SJCRH30 (cell line): ENCODE measurements at regions not wholly inside any gene's neighbourhood (a gene's known extent, or its start where the extent isn't known, plus 50 kb on each side); places are given as distances from the start of the nearest gene placed in this dataset.
"Not testable (repeated sequence)": the region's sequence is repeated elsewhere in the genome, so short reads cannot be mapped to it uniquely, and the experiment has no call there.

Source experiments
- DNase-seq, 2 experiments: peaks; one replicate each; pipeline ENCODE4 v3.0.0-alpha.2; 2015 to 2020
- H3K27ac ChIP-seq: fragments of 250-450 bp; sonication (Bioruptor Pico); 2 replicates; pipeline ENCODE4 v1.5.1; 2020; ENCODE audit warnings: mild to moderate bottlenecking, moderate library complexity
- H3K27me3 ChIP-seq: fragments of 250-450 bp; sonication (Bioruptor Pico); 2 replicates; pipeline ENCODE4 v1.5.1; 2020; ENCODE audit warnings: mild to moderate bottlenecking, moderate library complexity
- H3K36me3 ChIP-seq: fragments of 250-450 bp; sonication (Bioruptor Pico); 2 replicates; pipeline ENCODE4 v1.5.1; 2020; ENCODE audit warnings: mild to moderate bottlenecking, moderate library complexity
- H3K4me1 ChIP-seq: fragments of 250-450 bp; sonication (Bioruptor Pico); 2 replicates; pipeline ENCODE4 v1.5.1; 2020; ENCODE audit warnings: mild to moderate bottlenecking, moderate library complexity
- H3K4me3 ChIP-seq: fragments of 250-450 bp; sonication (Bioruptor Pico); 2 replicates; pipeline ENCODE4 v1.5.1; 2020; ENCODE audit warnings: mild to moderate bottlenecking, moderate library complexity
- H3K9me3 ChIP-seq: fragments of 250-450 bp; sonication (Bioruptor Pico); replicated peaks from 2 replicates; pipeline ENCODE4 v1.5.1; 2020; ENCODE audit warnings: mild to moderate bottlenecking, moderate library complexity

DNA sequence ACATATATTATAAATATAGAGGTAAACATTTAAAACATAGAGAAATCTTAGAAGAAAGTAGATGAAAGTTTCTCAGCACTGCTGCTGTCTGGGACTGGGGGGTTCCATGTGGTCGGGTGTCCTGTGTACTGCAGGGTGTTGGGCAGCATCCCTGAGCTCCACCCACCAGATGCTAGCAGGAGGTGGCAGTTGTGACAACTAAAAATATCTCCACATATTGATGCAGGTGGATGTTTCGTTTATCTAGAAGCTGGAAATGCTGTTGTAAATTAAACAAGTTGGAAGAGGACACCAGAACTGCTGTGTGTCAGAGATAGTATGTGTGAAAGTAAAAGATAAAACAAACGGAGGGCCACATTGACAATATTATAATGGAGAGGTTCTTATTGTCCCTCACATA, 297.1 kb upstream of the USP9Y start:
- Histone ChIP-seq H3K4me3 (no peak overlapping the region), H3K9me3 (no peaks in the 10 kb centered on the region), H3K27me3 (no peaks in the 10 kb centered on the region), H3K36me3 (no peaks in the 10 kb centered on the region), H3K27ac (no peak overlapping the region), H3K4me1 (no peaks in the 10 kb centered on the region)
- no peak for DNase-seq

GRCh38 chrY:12408236-12408635, 292.8 kb upstream of the USP9Y start:
- Histone ChIP-seq H3K36me3 (no peaks in the 10 kb centered on the region), H3K9me3 (no peaks in the 10 kb centered on the region), H3K27ac (no peak overlapping the region), H3K4me1 (no peaks in the 10 kb centered on the region), H3K27me3 (no peaks in the 10 kb centered on the region), H3K4me3 (no peak overlapping the region)
- no peak for DNase-seq

DNA sequence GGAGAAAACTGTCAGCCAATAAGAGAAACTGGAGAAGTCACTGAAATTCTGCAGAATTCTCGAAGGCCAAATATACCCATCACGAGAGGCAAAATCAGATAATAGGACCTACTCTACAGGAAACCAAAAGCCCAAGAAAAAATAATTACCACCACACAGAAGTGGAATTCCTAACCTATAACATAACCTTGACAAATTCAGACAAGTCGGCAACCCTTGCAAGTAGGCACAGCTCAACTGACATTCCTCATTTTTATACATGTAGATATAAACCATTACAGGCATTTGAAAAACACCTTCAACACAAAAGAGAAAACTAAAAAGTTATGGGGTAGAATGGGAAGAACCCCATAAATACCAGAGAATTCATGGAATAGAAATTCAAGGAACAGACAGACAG, 290.3 kb upstream of the USP9Y start:
- Histone ChIP-seq H3K27me3 (no peaks in the 10 kb centered on the region), H3K36me3 (no peaks in the 10 kb centered on the region), H3K4me1 (no peaks in the 10 kb centered on the region), H3K4me3 (no peak overlapping the region), H3K27ac (no peak overlapping the region), H3K9me3 (no peaks in the 10 kb centered on the region)
- no peak for DNase-seq

DNA sequence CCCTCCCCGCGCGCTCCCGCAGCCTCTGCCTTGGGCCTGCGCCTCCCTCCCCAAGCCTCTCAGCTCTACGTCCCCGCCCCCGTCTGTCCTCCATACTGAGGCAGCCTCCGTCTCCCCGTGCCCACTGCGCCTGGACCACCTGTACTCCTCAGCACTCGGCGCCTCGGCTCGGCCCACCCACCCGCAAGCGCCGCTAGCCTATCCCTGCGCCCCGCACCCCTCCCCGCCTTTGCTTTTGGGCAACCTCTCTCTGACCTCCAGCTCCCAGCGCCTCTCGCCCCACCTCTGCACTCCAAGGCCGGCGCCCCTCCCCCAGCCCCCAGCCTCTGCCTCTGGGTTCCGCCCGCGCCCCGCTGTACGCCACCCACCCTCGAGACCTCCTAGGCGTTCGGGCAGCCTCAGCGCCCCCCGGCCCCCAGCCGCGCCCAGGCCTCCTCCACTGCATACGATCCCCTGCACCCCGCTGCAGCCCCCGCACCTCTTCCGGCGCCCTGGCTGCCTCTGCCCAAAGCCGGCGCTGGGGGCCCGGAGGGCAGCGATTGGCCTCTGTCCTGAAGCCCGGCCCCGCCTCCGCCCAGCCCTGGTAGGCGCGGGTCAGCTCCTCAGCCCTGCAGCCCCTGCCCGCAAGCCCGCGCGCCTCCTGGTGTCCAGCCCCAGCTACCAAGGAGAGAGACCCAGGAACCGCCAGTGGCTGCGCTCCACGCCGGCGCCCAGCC, 279.8 kb upstream of the USP9Y start:
- Histone ChIP-seq H3K4me3 (no peak overlapping the region), H3K27ac (no peak overlapping the region), H3K27me3 (no peaks in the 10 kb centered on the region), H3K9me3 (no peaks in the 10 kb centered on the region), H3K36me3 (no peaks in the 10 kb centered on the region), H3K4me1 (no peaks in the 10 kb centered on the region)
- DNase-seq: no peak

DNA sequence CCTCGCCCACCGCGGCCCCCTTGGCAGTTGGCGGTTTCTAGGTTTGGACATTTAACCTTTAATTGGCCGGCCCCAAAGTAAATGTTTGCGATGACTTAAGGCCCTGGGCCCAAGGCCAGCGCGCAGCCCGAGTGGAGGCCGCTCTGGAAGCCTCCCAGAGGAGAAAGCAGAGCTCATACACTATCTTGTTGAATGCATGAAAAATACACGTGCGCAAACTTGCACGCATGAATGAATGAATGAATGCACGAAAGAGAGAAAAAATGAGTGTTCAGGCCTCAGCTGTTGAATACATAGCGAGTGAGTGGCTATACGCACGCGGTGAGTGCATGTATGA, 279.3 kb upstream of the USP9Y start:
- Histone ChIP-seq H3K4me3 (no peak overlapping the region), H3K27ac (no peak overlapping the region), H3K9me3 (no peaks in the 10 kb centered on the region), H3K36me3 (no peaks in the 10 kb centered on the region), H3K27me3 (no peaks in the 10 kb centered on the region), H3K4me1 (no peaks in the 10 kb centered on the region)
- no peak for DNase-seq

- H3K27me3 ChIP-seq: no peaks in the 10 kb centered on the region
- H3K9me3 ChIP-seq: no peaks in the 10 kb centered on the region
- DNase-seq: no peak
- H3K4me1 ChIP-seq: no peaks in the 10 kb centered on the region
- no peak overlapping the region for H3K4me3 ChIP-seq
- H3K36me3 ChIP-seq: no peaks in the 10 kb centered on the region
- no peak overlapping the region for H3K27ac ChIP-seq
Measured at GRCh38 chrY:12422536-12422935, 278.5 kb upstream of the USP9Y start.

- Histone ChIP-seq H3K36me3 (no peaks in the 10 kb centered on the region), H3K27me3 (no peaks in the 10 kb centered on the region), H3K27ac (no peak overlapping the region), H3K9me3 (no peaks in the 10 kb centered on the region), H3K4me1 (no peaks in the 10 kb centered on the region), H3K4me3 (no peak overlapping the region)
- DNase-seq: no peak
Measured at GRCh38 chrY:12423416-12424252, 277.4 kb upstream of the USP9Y start.

DNA sequence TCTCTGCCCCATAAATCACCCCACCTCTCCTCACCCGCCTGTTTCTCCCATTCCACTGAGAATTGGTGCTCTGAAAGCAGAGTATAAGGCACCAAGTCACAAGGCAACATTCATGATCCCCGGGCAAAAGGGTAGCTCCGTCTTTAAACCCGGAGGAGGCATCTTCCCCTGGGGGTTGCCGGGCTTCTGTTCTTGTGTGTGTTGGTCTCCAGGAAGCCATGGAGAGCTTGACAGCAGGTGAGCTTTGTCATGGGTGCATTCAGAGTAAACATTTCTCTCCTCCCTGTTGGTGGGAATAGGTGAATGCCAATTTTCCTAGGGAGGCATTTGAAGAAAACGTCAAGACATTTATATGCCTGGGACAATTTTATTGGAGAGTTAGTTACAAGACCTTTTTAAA, 275.5 kb upstream of the USP9Y start:
- Histone ChIP-seq H3K27me3 (no peaks in the 10 kb centered on the region), H3K36me3 (no peaks in the 10 kb centered on the region), H3K4me3 (no peak overlapping the region), H3K4me1 (no peaks in the 10 kb centered on the region), H3K27ac (no peak overlapping the region), H3K9me3 (no peaks in the 10 kb centered on the region)
- DNase-seq: no peak

DNA sequence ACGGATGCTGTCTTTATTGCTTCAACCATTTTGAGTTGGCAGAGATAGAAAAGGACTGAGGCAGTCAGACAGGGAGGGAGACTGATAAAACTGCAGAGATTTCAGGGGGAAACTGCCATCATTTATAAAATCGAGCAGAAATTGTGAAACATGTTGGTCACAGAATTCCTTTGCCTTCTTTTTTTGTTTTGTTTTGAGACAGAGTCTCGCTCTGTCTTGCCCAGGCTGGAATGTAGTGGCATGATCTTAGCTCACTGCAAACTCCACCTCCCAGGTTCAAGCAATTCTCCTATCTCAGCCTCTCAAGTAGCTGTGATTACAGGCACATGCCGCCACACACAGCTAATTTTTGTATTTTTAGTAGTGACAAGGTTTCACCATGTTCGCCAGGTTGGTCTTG, 273.7 kb upstream of the USP9Y start:
- Histone ChIP-seq H3K4me3 (no peak overlapping the region), H3K4me1 (no peaks in the 10 kb centered on the region), H3K27me3 (no peaks in the 10 kb centered on the region), H3K9me3 (no peaks in the 10 kb centered on the region), H3K36me3 (no peaks in the 10 kb centered on the region), H3K27ac (no peak overlapping the region)
- no peak for DNase-seq

GRCh38 chrY:12431546-12431945, 269.5 kb upstream of the USP9Y start:
- Histone ChIP-seq H3K4me1 (no peaks in the 10 kb centered on the region), H3K36me3 (no peaks in the 10 kb centered on the region), H3K27ac (no peak overlapping the region), H3K9me3 (no peaks in the 10 kb centered on the region), H3K27me3 (no peaks in the 10 kb centered on the region), H3K4me3 (no peak overlapping the region)
- DNase-seq: no peak

DNA sequence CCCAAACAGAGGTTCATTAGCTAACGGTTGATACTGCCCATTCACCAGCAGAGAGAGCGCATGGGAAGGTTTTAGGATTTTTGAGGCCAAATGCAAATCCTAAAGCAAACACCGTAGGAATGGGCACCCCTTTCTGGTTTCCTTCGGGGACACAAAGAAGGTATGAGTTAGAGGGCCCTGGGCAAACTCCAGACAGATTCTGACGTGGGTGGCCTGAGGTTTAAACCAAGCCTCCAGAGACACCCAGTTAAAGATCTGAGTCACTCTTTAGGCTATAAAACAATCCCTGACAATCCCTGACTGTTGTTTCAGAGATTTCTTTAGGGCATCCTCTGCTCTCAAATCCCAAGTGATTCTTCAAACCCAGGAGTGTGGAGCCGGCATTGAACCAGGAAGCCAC, 262.2 kb upstream of the USP9Y start:
- H3K27me3 ChIP-seq, H3K4me1 ChIP-seq, H3K9me3 ChIP-seq, DNase-seq, H3K36me3 ChIP-seq, H3K4me3 ChIP-seq, H3K27ac ChIP-seq: not testable (repeated sequence)

DNA sequence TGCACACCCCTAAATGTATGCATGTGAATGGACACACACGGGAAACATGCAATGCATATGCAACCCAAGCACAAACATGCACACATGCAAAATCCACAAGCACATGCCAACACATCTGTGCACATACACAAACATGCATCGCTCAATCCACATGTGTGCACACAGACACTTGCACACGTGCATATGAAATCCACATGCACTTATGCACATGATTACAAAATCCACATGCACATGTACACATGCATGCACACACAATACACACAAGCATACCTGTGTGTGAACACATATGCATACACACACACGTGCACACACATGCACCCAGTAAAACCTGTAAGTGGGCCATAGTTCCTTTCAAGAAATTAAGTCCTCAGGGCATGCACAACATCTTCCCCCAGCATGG, 256.8 kb upstream of the USP9Y start:
- no peaks in the 10 kb centered on the region for H3K27me3 ChIP-seq
- H3K4me3 ChIP-seq: no peak overlapping the region
- DNase-seq: no peak
- no peak overlapping the region for H3K27ac ChIP-seq
- no peaks in the 10 kb centered on the region for H3K9me3 ChIP-seq
- H3K4me1 ChIP-seq: no peaks in the 10 kb centered on the region
- no peaks in the 10 kb centered on the region for H3K36me3 ChIP-seq

DNA sequence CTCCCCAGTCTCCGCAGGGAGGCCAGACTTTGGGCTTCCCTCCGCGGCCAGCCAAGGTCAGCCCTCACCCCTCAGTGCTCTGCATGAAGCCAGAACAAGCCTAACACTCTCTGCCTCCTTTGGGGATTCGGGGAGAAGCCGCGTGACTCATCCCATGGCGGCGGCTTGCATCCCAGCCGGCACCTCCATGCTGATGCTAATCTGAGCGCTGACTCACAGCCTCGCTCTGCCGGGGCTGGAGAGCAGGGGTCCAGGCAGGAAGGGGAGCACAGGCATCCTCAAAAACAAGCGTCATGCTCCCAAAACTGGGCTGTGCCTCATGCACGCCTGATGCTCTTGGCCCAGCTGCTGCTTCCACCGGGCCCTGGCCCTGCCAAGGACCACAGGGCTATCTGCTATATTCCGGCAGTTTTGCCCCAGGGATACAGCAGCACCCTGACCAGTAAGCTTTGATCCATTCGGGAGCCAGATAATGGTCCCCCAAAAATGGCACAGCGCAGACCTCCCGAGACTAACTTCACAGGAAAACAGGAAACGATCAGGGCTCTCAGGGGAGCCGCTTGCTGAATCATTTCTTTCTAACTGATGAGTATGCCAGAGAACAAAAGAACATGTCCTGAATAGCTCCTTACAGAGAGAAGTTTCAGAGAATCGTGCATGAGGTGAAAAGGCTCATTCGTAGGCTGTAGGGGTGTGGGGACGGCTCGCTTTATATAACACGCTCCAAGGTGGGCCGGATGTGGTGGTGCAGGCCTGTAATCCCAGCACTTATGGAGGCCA, 254.4 kb upstream of the USP9Y start:
- DNase-seq, H3K4me3 ChIP-seq, H3K9me3 ChIP-seq, H3K36me3 ChIP-seq, H3K27me3 ChIP-seq, H3K27ac ChIP-seq, H3K4me1 ChIP-seq: not testable (repeated sequence)

- H3K9me3 ChIP-seq, H3K4me1 ChIP-seq, H3K36me3 ChIP-seq, H3K27ac ChIP-seq, DNase-seq, H3K27me3 ChIP-seq, H3K4me3 ChIP-seq: not testable (repeated sequence)
Measured at GRCh38 chrY:12448561-12448960, 252.5 kb upstream of the USP9Y start.

DNA sequence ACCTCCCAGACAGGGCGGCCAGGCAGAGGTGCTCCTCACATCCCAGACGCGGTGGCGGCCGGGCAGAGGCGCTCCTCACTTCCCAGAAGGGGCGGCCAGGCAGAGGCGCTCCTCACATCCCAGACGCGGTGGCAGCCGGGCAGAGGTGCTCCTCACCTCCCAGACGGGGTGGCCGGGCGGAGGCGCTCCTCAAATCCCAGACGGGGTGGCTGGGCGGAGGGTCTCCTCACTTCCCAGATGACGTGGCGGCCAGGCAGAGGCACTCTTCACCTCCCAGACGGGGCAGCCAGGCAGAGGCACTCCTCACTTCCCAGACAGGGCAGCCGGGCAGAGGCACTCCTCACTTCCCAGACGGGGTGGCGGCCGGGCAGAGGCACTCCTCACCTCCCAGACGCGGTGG, 247.7 kb upstream of the USP9Y start:
- H3K27me3 ChIP-seq, H3K27ac ChIP-seq, H3K36me3 ChIP-seq, H3K4me3 ChIP-seq, DNase-seq, H3K9me3 ChIP-seq, H3K4me1 ChIP-seq: not testable (repeated sequence)
